CD4-positive, alpha-beta T cell (primary cell): ENCODE measurements at regions not wholly inside any gene's neighbourhood (a gene's known extent, or its start where the extent isn't known, plus 50 kb on each side); places are given as distances from the start of the nearest gene placed in this dataset.

Experiments
- ATAC-seq: fragments of 200-7000 bp; cut with Tn5 transposase; one replicate; pipeline ENCODE4 v1.10.0; 2022; ENCODE audit warnings: mild to moderate bottlenecking; ENCODE audit not compliant: poor library complexity
- CTCF ChIA-PET: fragments of 350-600 bp; sonication (Branson Sonifier 250); formaldehyde crosslinking; loops from one replicate; lab custom pipeline; 2021; ENCODE audit warnings: antibody characterized with exemption, inconsistent platforms; lab: Charles Lee
- POLR2A ChIA-PET: fragments of 350-600 bp; sonication (Branson Sonifier 250); formaldehyde crosslinking; loops from one replicate; lab custom pipeline; 2021; ENCODE audit warnings: antibody characterized with exemption, inconsistent platforms; lab: Charles Lee
- DNase-seq, 14 experiments: peaks; one replicate each; pipeline ENCODE4 v3.0.0-alpha.2; 2013 to 2020; ENCODE audit warnings: mixed read lengths in 2 of 14
- H3K27ac ChIP-seq, 2 donors: one replicate each; pipeline versions ENCODE4 v1.5.1 to v1.7.0; 2013; ENCODE audit warnings: low read length in 2 of 2, low read depth in 1 of 2, mild to moderate bottlenecking in 1 of 2
- H3K27me3 ChIP-seq, 2 experiments: 1 replicate in 1 of 2; 2 replicates in 1 of 2; pipeline versions ENCODE4 v1.6.1 to v1.7.0; 2013; ENCODE audit warnings: low read length in 2 of 2, control low read depth in 1 of 2, mild to moderate bottlenecking in 1 of 2, moderate library complexity in 1 of 2; ENCODE audit not compliant: insufficient read depth in 2 of 2, control insufficient read depth in 1 of 2
- H3K36me3 ChIP-seq: one replicate; pipeline ENCODE4 v1.6.1; 2013; ENCODE audit warnings: low read length, control low read depth; ENCODE audit not compliant: insufficient read depth
- H3K4me1 ChIP-seq: one replicate; pipeline ENCODE4 v1.6.1; 2013; ENCODE audit warnings: low read length, control low read depth; ENCODE audit not compliant: insufficient read depth
- H3K4me3 ChIP-seq: one replicate; pipeline ENCODE4 v1.5.1; 2013; ENCODE audit warnings: mild to moderate bottlenecking, low read length, moderate library complexity
- H3K9me3 ChIP-seq, 2 experiments: 1 replicate in 1 of 2; 2 replicates in 1 of 2; pipeline versions ENCODE4 v1.6.1 to v1.7.0; 2013; ENCODE audit warnings: low read length in 2 of 2, mild to moderate bottlenecking in 2 of 2, control low read depth in 1 of 2, moderate library complexity in 1 of 2; ENCODE audit not compliant: control insufficient read depth in 1 of 2, insufficient read depth in 1 of 2
- H3K27ac Mint-ChIP-seq: one replicate; pipeline ENCODE4 v1.8.0; 2020; ENCODE audit warnings: mixed read lengths
- H3K27me3 Mint-ChIP-seq: one replicate; pipeline ENCODE4 v1.8.0; 2021; ENCODE audit warnings: mixed read lengths
- H3K36me3 Mint-ChIP-seq: one replicate; pipeline ENCODE4 v1.8.0; 2021; ENCODE audit warnings: low read depth, mixed read lengths
- H3K4me1 Mint-ChIP-seq: one replicate; pipeline ENCODE4 v1.8.0; 2021; ENCODE audit warnings: low read depth, mixed read lengths
- H3K4me3 Mint-ChIP-seq: one replicate; pipeline ENCODE4 v1.8.0; 2020; ENCODE audit warnings: mild to moderate bottlenecking, mixed read lengths
- H3K9me3 Mint-ChIP-seq: one replicate; pipeline ENCODE4 v1.8.0; 2020; ENCODE audit warnings: mixed read lengths
- CTCF ChIP-seq: fragments of 200-600 bp; IDR thresholded peaks from one replicate; pipeline ENCODE4 v1.8.0; 2022; ENCODE audit warnings: antibody characterized with exemption, mild to moderate bottlenecking
- intact Hi-C, 2 experiments: fragments of 100-400 bp; cut with DNase I in 1 of 2; cut with micrococcal nuclease in 1 of 2; formaldehyde crosslinking; loops; one replicate each; pipeline versions ENCODE4 v1.15.1 to v1.9.0; 2023 to 2025; cut with DNase I, micrococcal nuclease

DNA sequence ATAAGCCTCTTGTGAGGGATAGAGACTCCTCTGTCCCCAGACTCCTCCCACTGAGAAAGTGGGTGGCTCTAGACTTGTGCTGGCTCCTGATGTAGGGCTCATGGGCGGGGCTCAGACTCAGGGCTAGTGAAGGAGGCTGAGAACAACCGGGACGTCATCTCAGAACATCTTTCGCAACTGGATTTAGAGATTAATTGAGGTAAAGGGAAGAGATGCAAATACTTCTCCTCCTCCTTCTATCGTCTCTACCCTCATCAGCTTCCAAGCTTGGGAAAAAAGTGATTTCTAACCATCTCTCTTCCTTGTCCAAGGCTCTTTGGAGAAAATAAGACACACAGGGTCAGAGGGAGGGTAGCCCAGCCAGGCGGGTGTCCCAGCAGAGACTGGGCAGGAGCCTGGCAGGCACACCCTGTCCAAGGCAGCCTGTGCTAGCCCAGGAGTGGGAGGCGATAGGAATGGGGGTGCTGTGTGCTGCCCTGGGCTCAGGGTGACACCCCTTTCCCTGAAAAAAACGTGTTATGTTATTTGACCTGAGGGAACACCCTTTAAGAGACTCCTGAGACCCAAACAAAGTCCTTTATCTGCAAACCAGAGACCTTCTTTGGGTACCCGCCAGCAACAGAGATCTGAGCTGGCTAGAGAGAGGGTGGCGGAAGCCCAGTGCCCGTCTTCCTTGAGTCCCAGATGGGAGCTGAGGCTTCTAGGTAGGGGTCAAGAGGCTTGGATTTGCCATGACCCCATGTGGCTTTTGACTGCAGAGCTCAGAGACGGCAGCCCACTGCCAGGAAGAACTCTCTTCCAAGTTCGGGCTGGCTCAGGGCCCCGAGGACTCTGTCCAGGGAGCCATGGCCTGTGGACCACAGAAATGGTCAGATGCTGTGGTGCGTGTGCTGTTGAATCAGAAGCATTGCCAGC lies 160.9 kb downstream of the ADAMTS15 start:
- Histone ChIP-seq H3K27ac (no peak overlapping the region), H3K4me1 (no peaks in the 10 kb centered on the region), H3K36me3 (no peaks in the 10 kb centered on the region), H3K4me3 (no peak overlapping the region), H3K27me3 (no peaks in the 10 kb centered on the region), H3K9me3 (peaks cover 0 to 11% of the 10 kb centered on the region in 2 experiments)
- Mint-ChIP-seq H3K27ac (no peak overlapping the region), H3K4me3 (no peak overlapping the region), H3K9me3 (no peaks in the 10 kb centered on the region), H3K36me3 (no peaks in the 10 kb centered on the region), H3K27me3 (peaks cover 15% of the 10 kb centered on the region), H3K4me1 (no peaks in the 10 kb centered on the region)
- ATAC-seq (no peak), DNase-seq (no peak)
- no peak for TF ChIP-seq CTCF
- CTCF ChIA-PET: no interaction called here
- intact Hi-C loops: no loop called here
- POLR2A ChIA-PET: no interaction called here

GRCh38 chr11:130611791-130612251 lies 163.4 kb downstream of the ADAMTS15 start:
- Mint-ChIP-seq H3K4me1 (no peaks in the 10 kb centered on the region), H3K9me3 (no peaks in the 10 kb centered on the region), H3K27ac (no peak overlapping the region), H3K36me3 (no peaks in the 10 kb centered on the region), H3K4me3 (no peak overlapping the region), H3K27me3 (peaks cover 15% of the 10 kb centered on the region)
- ChIA-PET CTCF (no interaction called here), POLR2A (no interaction called here)
- intact Hi-C loops: no loop called here
- ATAC-seq (no peak), DNase-seq (no peak)
- no peak for TF ChIP-seq CTCF
- H3K27ac ChIP-seq: no peak overlapping the region
- H3K9me3 ChIP-seq: peaks cover 0 to 11% of the 10 kb centered on the region in 2 experiments
- no peaks in the 10 kb centered on the region for H3K4me1 ChIP-seq
- H3K27me3 ChIP-seq: no peaks in the 10 kb centered on the region
- H3K36me3 ChIP-seq: no peaks in the 10 kb centered on the region
- no peak overlapping the region for H3K4me3 ChIP-seq

DNA sequence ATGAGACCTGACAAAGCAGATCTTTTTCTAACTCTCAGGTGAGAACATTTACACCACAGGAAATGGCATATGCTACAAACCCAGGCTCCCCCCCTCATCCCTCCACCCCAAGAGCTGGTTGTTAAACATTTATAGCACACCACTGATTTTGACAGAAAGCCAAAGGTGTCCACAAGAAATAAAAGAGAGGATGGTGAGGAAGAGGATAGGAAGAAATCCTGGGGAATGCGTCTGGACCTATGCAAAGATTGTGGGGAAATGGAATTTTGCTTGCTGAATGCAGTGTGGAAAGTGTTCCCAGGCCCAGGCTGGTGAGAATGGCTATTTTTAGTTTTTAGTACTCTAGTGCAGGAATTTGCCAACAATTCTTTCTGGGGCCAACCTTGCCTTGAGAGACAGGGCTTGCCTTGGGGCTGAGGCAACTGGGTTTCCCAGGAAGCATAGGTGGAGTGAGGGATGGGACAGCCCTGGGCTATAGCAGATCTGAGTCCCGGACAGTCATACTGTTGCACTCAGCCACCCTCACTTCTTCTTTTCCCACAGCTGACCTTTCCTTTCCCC lies 163.9 kb downstream of the ADAMTS15 start:
- Mint-ChIP-seq H3K4me1 (no peaks in the 10 kb centered on the region), H3K9me3 (no peaks in the 10 kb centered on the region), H3K4me3 (no peak overlapping the region), H3K36me3 (no peaks in the 10 kb centered on the region), H3K27ac (no peak overlapping the region), H3K27me3 (peaks cover 15% of the 10 kb centered on the region)
- intact Hi-C loops: no loop called here
- no peak overlapping the region for H3K4me3 ChIP-seq
- H3K27me3 ChIP-seq: no peaks in the 10 kb centered on the region
- peaks cover 0 to 11% of the 10 kb centered on the region in 2 experiments for H3K9me3 ChIP-seq
- no peaks in the 10 kb centered on the region for H3K4me1 ChIP-seq
- no peak overlapping the region for H3K27ac ChIP-seq
- no peak for ATAC-seq
- TF ChIP-seq CTCF: no peak
- POLR2A ChIA-PET: no interaction called here
- DNase-seq: no peak
- H3K36me3 ChIP-seq: no peaks in the 10 kb centered on the region
- CTCF ChIA-PET: no interaction called here
